Stomach (tissue), 8 donors: ENCODE measurements at regions not wholly inside any gene's neighbourhood (a gene's known extent, or its start where the extent isn't known, plus 50 kb on each side); places are given as distances from the start of the nearest gene placed in this dataset.

ENCODE experiments used
- DNase-seq, 2 donors: peaks; one replicate each; pipeline versions ENCODE4 v3.0.0 to v3.0.0-alpha.2; 2013 to 2019
- H3K27ac ChIP-seq, 5 donors: fragments of 200-600 bp in 4 of 5; sonication (generic) in 4 of 5; one replicate each; pipeline ENCODE4 v1.5.1; 2013 to 2019; ENCODE audit warnings: mild to moderate bottlenecking in 1 of 5, moderate library complexity in 1 of 5
- H3K27me3 ChIP-seq, 3 donors: fragments of 200-600 bp; sonication (generic); one replicate each; pipeline ENCODE4 v1.5.1; 2017 to 2019; ENCODE audit warnings: mixed run types in 1 of 3
- H3K36me3 ChIP-seq, 4 donors: fragments of 200-600 bp; sonication (generic); 1 replicate in 3 of 4; 2 replicates in 1 of 4; pipeline ENCODE4 v1.5.1; 2016 to 2019
- H3K4me1 ChIP-seq, 4 donors: fragments of 200-600 bp; sonication (generic); one replicate each; pipeline ENCODE4 v1.5.1; 2016 to 2019
- H3K4me3 ChIP-seq, 4 donors: fragments of 200-600 bp; sonication (generic) in 3 of 4; one replicate each; pipeline ENCODE4 v1.5.1; 2016 to 2019; ENCODE audit warnings: mild to moderate bottlenecking in 1 of 4
- H3K9me3 ChIP-seq, 4 donors: fragments of 200-600 bp; sonication (generic); one replicate each; pipeline ENCODE4 v1.5.1; 2016 to 2019
- EP300 ChIP-seq: sonication (generic); formaldehyde crosslinking; IDR thresholded peaks from one replicate; pipeline ENCODE4 v1.6.1; 2017; ENCODE audit warnings: antibody characterized with exemption
- POLR2A ChIP-seq, 4 donors: fragments of 450-650 bp; IDR thresholded peaks; one replicate each; pipeline ENCODE4 v1.6.1; 2016; ENCODE audit warnings: antibody characterized with exemption in 4 of 4, control low read depth in 2 of 4, mild to moderate bottlenecking in 1 of 4, moderate library complexity in 1 of 4
- POLR2AphosphoS5 ChIP-seq, 3 donors: sonication (generic); formaldehyde crosslinking; IDR thresholded peaks; one replicate each; pipeline ENCODE4 v1.6.1; 2016; ENCODE audit warnings: antibody characterized with exemption in 3 of 3
- WGBS, 5 donors: extraction: QIAGEN DNeasy Blood & Tissue Kit in 3 of 5; methylation state at CpG; one replicate each; pipeline versions ENCODE4 v1.1.5 to v1.1.7; 2013 to 2018; 5-methylcytosine and 5-hydroxymethylcytosine counted together
- intact Hi-C: fragments of 100-400 bp; cut with DNase I; formaldehyde crosslinking; loops from one replicate; pipeline ENCODE4 v1.15.1; 2023; ENCODE audit warnings: low total_unique reads
- TF ChIP-seq, protein P1 (sequence below), 7 experiments: fragments of 450-650 bp in 4 of 7; fragments of 200-600 bp in 3 of 7; sonication (generic) in 3 of 7; IDR thresholded peaks; one replicate each; pipeline ENCODE4 v1.5.1; 2016 to 2019; ENCODE audit warnings: antibody characterized with exemption in 7 of 7, control low read depth in 2 of 7, mild to moderate bottlenecking in 1 of 7
- donor health status: healthy with polysubstance abuse.
- donor health status: Bipolar disorder and iron deficiency.
- donor health status: healthy.

DNA sequence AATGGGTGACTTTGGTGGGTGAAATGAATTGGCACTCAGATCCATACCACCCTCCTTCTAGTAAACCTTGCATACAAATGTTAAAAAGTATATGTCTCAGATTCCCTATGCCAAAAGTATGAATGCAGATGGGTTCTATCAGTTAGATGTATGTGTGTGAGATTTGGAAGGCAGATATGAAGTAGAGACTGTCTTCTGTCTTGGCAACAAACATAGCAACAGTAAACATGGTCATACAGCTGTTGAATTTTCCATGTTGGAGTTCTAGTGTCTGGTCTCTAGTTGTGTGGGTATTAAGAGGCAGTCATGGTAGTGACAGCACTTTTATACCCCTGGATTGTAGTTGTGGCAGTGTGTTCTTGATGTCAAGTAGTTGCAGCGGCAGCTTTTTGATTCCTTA lies 125.6 kb upstream of the PITX1 start:
- H3K4me1 ChIP-seq, result no peaks in the 10 kb centered on the region
- 95 to 100% (median 96%) methylated on average over 1 of the region's 1 CpG for WGBS, 5 donors
- no peaks in the 10 kb centered on the region for H3K36me3 ChIP-seq
- H3K27ac ChIP-seq, result no peak overlapping the region
- DNase-seq, result no peak
- H3K4me3 ChIP-seq, result no peak overlapping the region
- H3K27me3 ChIP-seq, result no peaks in the 10 kb centered on the region
- peaks cover 13 to 31% (median 20%) of the 10 kb centered on the region in 4 donors for H3K9me3 ChIP-seq
- intact Hi-C loops, result no loop called here
- no peak for TF ChIP-seq POLR2AphosphoS5 (IDR thresholded peaks at IDR 0.05)
- TF ChIP-seq EP300, result no peak
- TF ChIP-seq, protein P1, sequence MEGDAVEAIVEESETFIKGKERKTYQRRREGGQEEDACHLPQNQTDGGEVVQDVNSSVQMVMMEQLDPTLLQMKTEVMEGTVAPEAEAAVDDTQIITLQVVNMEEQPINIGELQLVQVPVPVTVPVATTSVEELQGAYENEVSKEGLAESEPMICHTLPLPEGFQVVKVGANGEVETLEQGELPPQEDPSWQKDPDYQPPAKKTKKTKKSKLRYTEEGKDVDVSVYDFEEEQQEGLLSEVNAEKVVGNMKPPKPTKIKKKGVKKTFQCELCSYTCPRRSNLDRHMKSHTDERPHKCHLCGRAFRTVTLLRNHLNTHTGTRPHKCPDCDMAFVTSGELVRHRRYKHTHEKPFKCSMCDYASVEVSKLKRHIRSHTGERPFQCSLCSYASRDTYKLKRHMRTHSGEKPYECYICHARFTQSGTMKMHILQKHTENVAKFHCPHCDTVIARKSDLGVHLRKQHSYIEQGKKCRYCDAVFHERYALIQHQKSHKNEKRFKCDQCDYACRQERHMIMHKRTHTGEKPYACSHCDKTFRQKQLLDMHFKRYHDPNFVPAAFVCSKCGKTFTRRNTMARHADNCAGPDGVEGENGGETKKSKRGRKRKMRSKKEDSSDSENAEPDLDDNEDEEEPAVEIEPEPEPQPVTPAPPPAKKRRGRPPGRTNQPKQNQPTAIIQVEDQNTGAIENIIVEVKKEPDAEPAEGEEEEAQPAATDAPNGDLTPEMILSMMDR (IDR thresholded peaks at IDR 0.05), result no peak
- no peak for TF ChIP-seq POLR2A (IDR thresholded peaks at IDR 0.05)

DNA sequence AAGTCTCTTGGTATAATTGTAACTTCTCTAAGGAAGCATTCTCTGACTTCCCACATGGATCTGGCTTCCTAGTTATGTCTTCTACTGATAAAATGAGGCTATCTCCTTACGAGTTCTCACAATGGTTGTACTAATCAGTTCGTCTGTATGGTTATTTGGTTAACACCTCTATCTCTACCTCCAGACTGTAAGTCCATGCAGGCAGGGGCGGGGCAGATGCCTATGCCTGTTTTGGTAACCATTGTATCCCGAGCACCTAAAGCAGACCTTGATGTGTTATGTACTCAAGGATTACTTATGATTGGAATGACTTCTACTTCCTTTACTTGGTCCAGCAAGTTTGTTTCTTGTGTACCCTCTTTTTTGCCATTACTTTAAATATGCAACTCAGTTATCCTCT lies 125.0 kb upstream of the PITX1 start:
- Histone ChIP-seq H3K27ac (no peak overlapping the region), H3K36me3 (no peaks in the 10 kb centered on the region), H3K27me3 (no peaks in the 10 kb centered on the region), H3K4me3 (no peak overlapping the region), H3K4me1 (no peaks in the 10 kb centered on the region), H3K9me3 (peaks cover 13 to 31% (median 20%) of the 10 kb centered on the region in 4 donors)
- intact Hi-C loops, result no loop called here
- TF ChIP-seq POLR2A (IDR thresholded peaks at IDR 0.05), result no peak
- TF ChIP-seq POLR2AphosphoS5 (IDR thresholded peaks at IDR 0.05), result no peak
- no peak for TF ChIP-seq EP300
- TF ChIP-seq, protein P1 (IDR thresholded peaks at IDR 0.05), result no peak
- no peak for DNase-seq
- 37 to 63% (median 60%) methylated on average over 4 of the region's 4 CpGs for WGBS, 5 donors

DNA sequence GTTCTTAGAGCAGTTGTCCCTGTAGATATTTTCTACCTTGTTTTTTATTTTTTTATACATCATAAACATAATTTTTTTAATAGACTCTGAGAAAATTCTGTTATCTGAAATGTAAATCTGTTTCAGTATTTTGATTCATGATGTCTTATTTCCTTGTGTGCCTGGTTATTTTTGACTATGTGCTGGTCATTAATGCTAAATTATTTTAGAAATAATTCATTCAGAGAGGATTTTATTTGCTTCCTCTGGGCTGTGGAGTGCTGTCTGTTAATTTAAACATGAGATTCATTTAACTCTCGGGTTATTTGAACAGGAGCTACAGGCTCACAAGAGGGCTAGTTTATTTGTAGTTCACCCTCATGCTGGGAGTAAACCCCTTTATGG lies 124.3 kb upstream of the PITX1 start:
- Histone ChIP-seq H3K9me3 (peaks cover 13 to 31% (median 20%) of the 10 kb centered on the region in 4 donors), H3K4me1 (no peaks in the 10 kb centered on the region), H3K36me3 (no peaks in the 10 kb centered on the region), H3K4me3 (no peak overlapping the region), H3K27ac (no peak overlapping the region), H3K27me3 (no peaks in the 10 kb centered on the region)
- intact Hi-C loops, result no loop called here
- DNase-seq, result no peak
- TF ChIP-seq POLR2A (IDR thresholded peaks at IDR 0.05) (no peak), POLR2AphosphoS5 (IDR thresholded peaks at IDR 0.05) (no peak), EP300 (no peak)
- TF ChIP-seq, protein P1 (IDR thresholded peaks at IDR 0.05), result no peak
- 60 to 90% (median 89%) methylated on average over 1 of the region's 1 CpG for WGBS, 5 donors

DNA sequence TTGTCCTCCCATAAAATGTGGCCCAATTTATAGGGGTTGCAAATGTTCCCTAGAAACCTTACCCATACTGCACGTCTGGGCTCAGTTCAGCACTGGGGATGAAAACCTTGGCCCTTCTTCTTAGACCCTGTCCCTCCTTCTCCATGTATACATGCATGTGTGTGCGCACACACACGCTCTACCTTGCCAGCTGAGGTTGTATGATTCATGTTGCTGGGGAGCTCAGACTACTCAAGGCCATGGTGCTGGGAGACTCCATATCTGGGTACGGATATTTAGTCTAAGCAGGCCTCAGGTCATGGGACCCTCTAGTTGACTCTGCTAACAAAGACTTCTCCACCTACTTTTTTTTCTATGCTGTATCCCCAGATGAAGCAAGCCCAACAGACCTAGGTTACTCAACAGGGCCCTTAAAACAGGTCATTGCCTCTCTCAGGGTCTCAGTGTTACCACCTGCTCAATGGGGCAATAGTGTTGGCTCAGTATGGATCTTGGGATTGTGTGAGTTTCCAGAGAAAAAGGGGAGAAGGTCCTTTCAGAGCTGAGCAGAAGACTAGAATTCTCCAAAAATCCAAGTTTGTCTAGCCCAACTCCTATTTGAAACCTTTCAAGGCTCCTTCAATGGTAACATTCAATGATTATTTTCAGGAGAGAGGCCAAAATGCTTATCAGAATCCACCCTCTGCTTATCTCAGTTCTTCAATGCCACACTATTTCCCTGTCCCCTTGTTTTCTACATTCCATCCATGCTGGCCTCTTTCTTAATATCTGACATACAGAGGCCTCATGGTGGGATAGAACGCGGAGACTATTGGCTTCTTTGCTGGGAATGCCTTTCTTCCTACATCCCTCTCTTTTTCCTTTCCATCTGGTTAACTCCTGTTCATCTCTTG lies 123.6 kb upstream of the PITX1 start:
- TF ChIP-seq EP300 (no peak), POLR2AphosphoS5 (IDR thresholded peaks at IDR 0.05) (no peak), POLR2A (IDR thresholded peaks at IDR 0.05) (no peak)
- TF ChIP-seq, protein P1 (IDR thresholded peaks at IDR 0.05), result no peak
- no peak for DNase-seq
- H3K4me3 ChIP-seq, result no peak overlapping the region
- H3K9me3 ChIP-seq, result peaks cover 13 to 31% (median 20%) of the 10 kb centered on the region in 4 donors
- no peaks in the 10 kb centered on the region for H3K27me3 ChIP-seq
- H3K4me1 ChIP-seq, result no peaks in the 10 kb centered on the region
- H3K27ac ChIP-seq, result no peak overlapping the region
- WGBS, 5 donors, result 89 to 97% (median 95%) methylated on average over 6 of the region's 6 CpGs
- no peaks in the 10 kb centered on the region for H3K36me3 ChIP-seq
- intact Hi-C loops, result no loop called here
